Fibroblast of peridontal ligament (primary cell): ENCODE measurements at regions not wholly inside any gene's neighbourhood (a gene's known extent, or its start where the extent isn't known, plus 50 kb on each side); places are given as distances from the start of the nearest gene placed in this dataset.
"Not testable (repeated sequence)": the region's sequence is repeated elsewhere in the genome, so short reads cannot be mapped to it uniquely, and the experiment has no call there.

Source experiments
- DNase-seq: peaks from one replicate; pipeline ENCODE4 v3.0.0-alpha.2; 2010; ENCODE audit errors: extremely low read depth

DNA sequence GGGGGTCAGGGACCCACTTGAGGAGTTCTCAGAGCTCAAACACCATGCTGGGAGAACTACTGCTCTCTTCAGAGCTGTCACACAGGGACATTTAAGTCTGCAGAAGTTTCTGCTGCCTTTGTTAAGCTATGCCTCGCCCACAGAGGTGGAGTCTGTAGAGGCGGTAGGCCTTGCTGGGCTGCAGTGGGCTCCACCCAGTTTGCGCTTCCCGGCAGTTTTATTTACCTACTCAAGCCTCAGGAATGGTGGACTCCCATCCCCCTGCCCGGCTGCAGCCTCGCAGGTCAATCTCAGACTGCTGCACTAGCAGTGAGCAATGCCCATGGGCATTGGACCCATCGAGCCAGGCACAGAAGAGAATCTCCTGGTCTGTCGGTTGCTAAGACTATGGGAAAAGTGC, 706.4 kb downstream of the LRRIQ3 start:
- no peak for DNase-seq

GRCh38 chr1:73475316-73475870, 722.6 kb downstream of the LRRIQ3 start:
- no peak for DNase-seq

GRCh38 chr1:73472810-73473209, 725.2 kb downstream of the LRRIQ3 start:
- DNase-seq: no peak

DNA sequence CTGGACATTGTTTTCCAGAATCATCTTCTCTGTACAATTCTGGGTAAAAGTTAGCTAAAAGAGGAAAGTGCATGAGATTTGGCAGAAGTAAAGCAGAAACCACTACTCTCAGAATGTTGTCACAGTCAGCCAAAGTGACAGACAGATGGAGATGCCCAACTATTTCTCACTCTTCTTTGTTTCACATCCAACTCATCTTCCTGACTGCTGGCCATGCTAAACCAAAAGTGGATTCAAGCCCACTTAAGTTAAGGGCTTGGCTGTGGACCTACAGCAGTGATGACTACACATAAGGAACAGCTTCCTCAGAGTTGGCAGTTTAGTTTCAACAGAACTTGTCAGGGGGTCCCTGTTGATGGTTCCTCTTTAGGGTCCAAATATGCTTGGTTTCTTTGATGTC, 730.2 kb downstream of the LRRIQ3 start:
- DNase-seq: no peak

DNA sequence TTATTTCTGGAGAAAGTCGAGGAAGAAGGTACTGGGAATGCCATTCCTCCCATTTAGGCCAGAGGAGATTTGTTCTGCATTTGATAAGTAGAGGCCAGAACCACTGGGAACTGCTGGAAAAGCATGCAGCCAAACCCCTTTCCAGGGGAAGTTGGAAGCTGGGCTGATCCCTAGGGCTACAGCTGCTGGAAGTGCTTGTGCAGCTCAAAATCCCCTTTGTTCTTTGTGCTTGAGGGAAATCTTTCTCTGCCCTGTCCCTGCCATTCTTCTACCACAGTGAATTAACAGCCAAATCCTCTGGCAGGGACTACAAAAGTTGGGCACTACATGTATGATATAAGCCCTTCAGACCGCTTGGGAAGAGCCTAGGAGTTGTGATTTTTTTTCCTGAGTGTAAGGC, 734.1 kb downstream of the LRRIQ3 start:
- DNase-seq: no peak

- DNase-seq: peak; percentile 25
These were observed 745.5 kb downstream of the LRRIQ3 start for GRCh38 chr1:73452522-73452921.

DNA sequence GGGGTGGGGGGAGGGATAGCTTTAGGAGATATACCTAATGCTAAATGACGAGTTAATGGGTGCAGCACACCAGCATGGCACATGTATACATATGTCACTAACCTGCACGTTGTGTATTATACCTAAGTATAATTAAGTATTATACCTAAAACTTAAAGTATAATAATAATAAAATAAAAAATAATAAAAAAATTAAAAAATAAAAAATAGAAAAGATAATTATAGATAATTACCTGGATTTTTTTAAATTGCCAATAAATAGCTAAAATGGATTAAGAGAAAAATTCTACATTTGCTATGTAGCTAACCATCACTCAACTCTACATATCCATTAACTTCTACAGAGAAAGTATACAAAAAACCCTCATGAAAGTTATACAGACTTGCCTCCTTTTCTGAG, 747.3 kb downstream of the LRRIQ3 start:
- not testable (repeated sequence) for DNase-seq

GRCh38 chr1:73411479-73411878, 786.5 kb downstream of the LRRIQ3 start:
- DNase-seq: no peak

- DNase-seq: no peak
These were observed 796.3 kb downstream of the LRRIQ3 start for GRCh38 chr1:73401666-73402065.

DNA sequence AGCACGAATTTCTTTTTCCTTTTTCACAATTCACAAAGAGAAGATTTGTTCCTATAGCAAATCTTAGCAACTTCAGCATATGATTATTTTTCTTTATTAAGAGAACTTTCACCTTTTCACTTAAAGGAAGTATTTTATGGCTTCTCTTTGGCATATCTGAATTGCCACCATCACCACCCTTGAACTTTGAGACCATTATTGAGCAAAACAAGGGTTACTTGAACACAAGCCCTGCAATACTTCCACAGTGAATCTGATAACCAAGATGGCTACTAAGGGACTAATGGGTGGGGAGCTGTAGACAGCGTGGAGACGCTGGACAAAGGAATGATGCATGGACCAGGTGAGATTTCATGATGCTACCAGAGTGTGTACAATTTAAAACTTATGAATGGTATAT, 815.0 kb downstream of the LRRIQ3 start:
- DNase-seq: no peak

GRCh38 chr1:73366734-73367413, 831.1 kb downstream of the LRRIQ3 start:
- no peak for DNase-seq

- DNase-seq: no peak
These were observed 839.0 kb downstream of the LRRIQ3 start for GRCh38 chr1:73359001-73359400.

DNA sequence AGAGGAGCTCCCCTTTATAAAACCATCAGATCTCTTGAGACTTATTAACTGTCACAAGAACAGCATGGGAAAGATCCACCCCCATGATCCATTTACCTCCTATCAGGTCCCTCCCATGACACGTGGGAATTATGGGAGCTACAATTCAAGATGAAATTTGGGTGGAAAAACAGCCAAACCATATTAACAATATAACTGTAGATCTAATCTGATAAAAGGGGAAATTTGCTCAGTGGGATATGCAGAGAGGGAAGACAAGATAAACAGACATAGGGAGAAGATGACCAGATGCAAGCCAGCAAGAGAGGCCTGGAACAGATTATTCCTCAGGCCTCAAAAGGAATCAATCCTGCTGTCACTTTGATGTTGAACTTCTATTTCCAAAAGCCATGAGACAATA, 841.5 kb downstream of the LRRIQ3 start:
- no peak for DNase-seq

DNA sequence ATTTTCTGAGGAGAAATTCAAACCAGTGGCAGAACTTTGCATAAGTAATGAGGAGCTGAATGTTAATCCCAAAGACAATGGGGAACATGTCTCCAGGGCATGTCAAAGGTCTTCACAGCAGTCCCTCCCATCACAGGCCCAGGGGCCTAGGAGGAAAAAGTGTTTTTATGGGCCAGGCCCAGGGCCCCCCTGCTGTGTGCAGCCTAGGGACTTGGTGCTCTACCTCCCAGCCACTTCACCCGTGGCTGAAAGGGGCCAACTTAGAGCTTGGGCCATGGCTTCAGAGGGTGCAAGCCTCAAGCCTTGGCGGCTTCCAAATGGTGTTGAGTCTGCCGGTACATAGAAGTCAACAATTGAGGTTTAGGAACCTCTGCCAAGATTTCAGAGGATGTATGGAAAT, 854.0 kb downstream of the LRRIQ3 start:
- no peak for DNase-seq

DNA sequence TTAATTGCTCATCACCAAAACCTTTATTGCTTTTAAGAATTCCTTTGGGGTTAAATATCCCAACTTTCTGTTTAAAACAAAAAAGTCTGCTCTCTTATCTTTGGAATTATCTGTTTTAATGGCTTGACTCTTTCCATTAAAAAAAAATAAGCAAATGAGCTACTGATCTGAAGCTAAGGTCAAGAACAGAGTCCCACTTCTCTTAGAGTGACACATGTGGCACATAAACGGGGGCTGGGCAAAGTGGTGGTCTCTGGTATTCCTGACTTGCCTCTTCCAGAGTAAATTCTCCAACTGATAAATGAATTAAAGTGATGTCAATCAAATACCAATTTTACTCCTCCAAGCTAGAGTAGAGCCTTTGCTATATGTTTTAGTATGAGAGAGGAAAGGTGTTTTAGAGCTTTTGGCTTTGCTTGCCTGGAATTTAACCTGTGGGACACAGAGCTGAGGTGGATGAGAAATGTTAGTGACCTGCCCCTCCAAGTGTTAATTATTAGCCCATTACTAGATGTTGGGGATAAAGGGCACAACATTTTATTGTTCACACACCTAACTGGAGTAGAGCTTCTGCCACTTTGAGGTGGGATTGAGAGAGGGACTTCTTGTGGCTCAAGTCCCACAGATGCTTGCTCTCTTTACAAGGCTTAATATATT, 864.0 kb downstream of the LRRIQ3 start:
- DNase-seq: no peak

GRCh38 chr1:73331726-73332125, 866.2 kb downstream of the LRRIQ3 start:
- no peak for DNase-seq

- no peak for DNase-seq
These were observed 870.0 kb downstream of the LRRIQ3 start for GRCh38 chr1:73327998-73328397.

DNA sequence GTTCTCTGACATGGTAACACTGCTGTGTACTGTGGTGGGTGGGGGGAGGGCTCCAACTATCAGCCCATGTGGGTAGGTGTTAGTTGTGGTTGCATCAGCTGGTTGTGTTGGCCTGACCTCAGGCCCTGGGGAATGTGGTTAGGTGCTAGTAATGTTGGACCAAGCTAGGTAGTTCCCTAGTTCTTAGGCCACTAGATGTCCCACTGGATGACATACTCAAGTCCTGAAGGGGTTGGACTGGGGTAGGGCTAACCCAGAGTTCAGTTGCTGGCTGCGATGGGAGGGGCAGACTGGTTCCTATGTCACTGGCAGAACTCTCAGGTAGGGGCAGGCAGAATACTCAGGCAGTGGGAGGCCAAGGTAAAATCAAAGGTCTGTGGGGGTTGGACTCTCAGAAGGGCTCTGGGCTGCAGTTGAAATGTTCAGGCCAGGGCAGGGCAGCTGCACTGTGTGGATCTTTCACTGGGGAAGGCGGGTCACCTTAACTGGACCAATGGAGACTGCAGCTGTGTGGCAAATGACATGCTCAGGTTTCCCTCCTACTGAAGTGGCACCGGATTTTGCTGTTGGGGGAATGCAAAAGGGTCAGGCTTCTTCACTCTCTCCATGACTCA, 870.7 kb downstream of the LRRIQ3 start:
- DNase-seq: no peak

GRCh38 chr1:73326663-73327062, 871.3 kb downstream of the LRRIQ3 start:
- no peak for DNase-seq

DNA sequence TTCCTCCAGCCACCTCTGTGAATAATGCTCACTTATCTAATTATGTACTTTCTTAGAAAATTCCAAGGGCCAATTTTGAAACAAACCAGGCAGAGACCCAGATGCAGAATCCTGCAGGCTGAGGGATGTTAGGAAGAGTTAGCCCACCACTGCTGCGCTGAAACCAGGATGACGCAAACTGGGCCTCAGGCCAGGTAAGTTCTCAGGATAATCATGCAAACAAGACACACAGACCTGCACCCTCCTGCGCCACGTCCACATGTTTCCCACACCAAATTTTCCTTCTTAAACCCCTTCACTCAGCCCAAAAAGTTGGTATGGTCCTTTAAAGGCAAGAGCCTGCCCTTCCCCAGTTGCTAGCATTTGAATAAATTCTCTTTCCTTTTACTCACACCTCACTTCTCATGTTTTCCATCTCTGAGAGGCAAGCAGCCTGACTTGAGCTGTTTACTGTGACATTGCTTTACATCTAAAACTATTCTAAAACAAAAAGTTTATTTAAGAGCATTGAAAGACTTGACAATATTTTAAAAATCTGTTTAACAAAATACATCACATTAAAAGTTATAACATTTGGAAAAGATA, 887.1 kb downstream of the LRRIQ3 start:
- no peak for DNase-seq

GRCh38 chr1:73306899-73307555, 890.9 kb downstream of the LRRIQ3 start:
- DNase-seq: no peak

- DNase-seq: no peak
These were observed 924.1 kb downstream of the LRRIQ3 start for GRCh38 chr1:73273886-73274285.
